HepG2 (cell line): ENCODE measurements at regions not wholly inside any gene's neighbourhood (a gene's known extent, or its start where the extent isn't known, plus 50 kb on each side); places are given as distances from the start of the nearest gene placed in this dataset.

Source experiments
- ATAC-seq: fragments of 200-7000 bp; cut with Tn5 transposase; 3 replicates; pipeline ENCODE4 v1.9.1; 2020; ENCODE audit warnings: mild to moderate bottlenecking, moderate library complexity
- BruUV-seq: library from RNA; stranded (reverse); fragments of 400-500 nt; replicated peaks from 2 replicates; lab custom pipeline; 2021; lab: Mats Ljungman, UMichigan
- CTCF ChIA-PET: fragments of 300-600 bp; formaldehyde crosslinking; extraction: SDS; loops from one replicate; lab custom pipeline; 2021; ENCODE audit warnings: low total read pairs, inconsistent platforms, low intra/inter-chr PET ratio; lab: Yijun Ruan, JAX
- POLR2A ChIA-PET: fragments of 350-600 bp; sonication (Branson Sonifier 250); formaldehyde crosslinking; loops from one replicate; lab custom pipeline; 2020; ENCODE audit warnings: antibody characterized with exemption, inconsistent platforms; lab: Yijun Ruan, JAX
- DNase-seq: peaks from one replicate; pipeline ENCODE4 v3.0.0-alpha.2; 2015; ENCODE audit warnings: low spot score
- FAIRE-seq: peaks from 3 replicates; lab custom pipeline; 2011; peaks lifted over from hg19 to GRCh38; lab: Jason Lieb, UNC
- H2AFZ ChIP-seq: one replicate; pipeline ENCODE4 v1.6.1; 2011; ENCODE audit warnings: low read length, inconsistent platforms
- H3K27ac ChIP-seq: fragments of 300-600 bp; 3 replicates; pipeline ENCODE4 v1.8.0; 2011; ENCODE audit warnings: mixed run types, mild to moderate bottlenecking, mixed read lengths, low read length, inconsistent platforms; ENCODE audit not compliant: insufficient read depth; ENCODE audit errors: extremely low read length
- H3K27me3 ChIP-seq, 2 experiments: fragments of 200-600 bp in 1 of 2; 2 replicates in 1 of 2; 3 replicates in 1 of 2; pipeline versions ENCODE4 v1.6.0 to v1.8.0; 2011; ENCODE audit warnings: low read length in 2 of 2, mild to moderate bottlenecking in 2 of 2, moderate library complexity in 2 of 2, inconsistent platforms in 1 of 2; ENCODE audit not compliant: insufficient read depth in 2 of 2, control insufficient read depth in 1 of 2
- H3K36me3 ChIP-seq, 2 experiments: fragments of 200-600 bp in 1 of 2; replicated peaks in 1 of 2; 2 replicates in 1 of 2; 3 replicates in 1 of 2; pipeline versions ENCODE4 v1.5.1 to v1.8.0; 2011; ENCODE audit warnings: low read length in 2 of 2, inconsistent platforms in 1 of 2; ENCODE audit not compliant: insufficient read depth in 2 of 2, control insufficient read depth in 1 of 2
- H3K4me1 ChIP-seq: 2 replicates; pipeline ENCODE4 v1.5.1; 2012; ENCODE audit warnings: low read length, inconsistent platforms; ENCODE audit not compliant: insufficient read depth
- H3K4me2 ChIP-seq: 2 replicates; pipeline ENCODE4 v1.6.0; 2011; ENCODE audit warnings: low read depth, low read length, inconsistent platforms
- H3K4me3 ChIP-seq, 3 experiments: fragments of 200-600 bp in 1 of 3; sonication (generic), shearing (Covaris generic) in 1 of 3; replicated peaks in 1 of 3; 2 replicates each; pipeline ENCODE4 v1.5.1; 2011 to 2016; ENCODE audit warnings: low read length in 3 of 3, inconsistent platforms in 2 of 3, low read depth in 2 of 3, mild to moderate bottlenecking in 2 of 3, control low read depth in 1 of 3, mixed read lengths in 1 of 3; ENCODE audit not compliant: insufficient read depth in 1 of 3
- H3K79me2 ChIP-seq: one replicate; pipeline ENCODE4 v1.6.1; 2011; ENCODE audit warnings: low read length, inconsistent platforms; ENCODE audit not compliant: insufficient read depth
- H3K9ac ChIP-seq: 2 replicates; pipeline ENCODE4 v1.6.0; 2011; ENCODE audit warnings: mild to moderate bottlenecking, low read depth, low read length, inconsistent platforms; ENCODE audit not compliant: insufficient read depth
- H3K9me3 ChIP-seq: 2 replicates; pipeline ENCODE4 v1.5.1; 2012; ENCODE audit warnings: mild to moderate bottlenecking, low read length
- H4K20me1 ChIP-seq: 2 replicates; pipeline ENCODE4 v1.6.0; 2011; ENCODE audit warnings: inconsistent platforms, mild to moderate bottlenecking, low read length, moderate library complexity; ENCODE audit not compliant: insufficient read depth
- CBFB ChIP-seq: sonication (generic); formaldehyde crosslinking; IDR thresholded peaks from 2 replicates; pipeline ENCODE4 v1.4.0; 2020; ENCODE audit warnings: missing genetic modification reagents
- FLYWCH1 ChIP-seq: sonication (generic); formaldehyde crosslinking; IDR thresholded peaks from 2 replicates; pipeline ENCODE4 v1.8.1; 2023; ENCODE audit warnings: mild to moderate bottlenecking, missing genetic modification reagents
- GATAD1 ChIP-seq: IDR thresholded peaks from 2 replicates; pipeline ENCODE4 v1.6.1; 2016; ENCODE audit warnings: missing genetic modification reagents, missing compliant biosample characterization
- GMEB2 ChIP-seq: IDR thresholded peaks from 2 replicates; pipeline ENCODE4 v1.6.1; 2016; ENCODE audit warnings: missing biosample characterization, missing genetic modification reagents, low read depth
- GTF3A ChIP-seq: sonication (generic); formaldehyde crosslinking; conservative IDR thresholded peaks from 2 replicates; pipeline ENCODE4 v1.4.0; 2020; ENCODE audit warnings: mild to moderate bottlenecking, missing genetic modification reagents
- PAF1 ChIP-seq: IDR thresholded peaks from 2 replicates; pipeline ENCODE4 v1.6.1; 2016; ENCODE audit warnings: missing genetic modification reagents, missing compliant biosample characterization
- SPEN ChIP-seq: sonication (generic); formaldehyde crosslinking; IDR thresholded peaks from 2 replicates; pipeline ENCODE4 v1.5.1; 2020; ENCODE audit warnings: low read depth, mild to moderate bottlenecking, missing genetic modification reagents
- ZNF431 ChIP-seq: sonication (generic); formaldehyde crosslinking; IDR thresholded peaks from 2 replicates; pipeline ENCODE4 v1.9.0; 2022; ENCODE audit warnings: missing genetic modification reagents, low read depth, mild to moderate bottlenecking, borderline replicate concordance
- ZNF503 ChIP-seq: sonication (generic); formaldehyde crosslinking; IDR thresholded peaks from 2 replicates; pipeline ENCODE4 v1.4.0; 2020; ENCODE audit warnings: missing genetic modification reagents
- ZNF564 ChIP-seq: sonication (generic); formaldehyde crosslinking; IDR thresholded peaks from 2 replicates; pipeline ENCODE4 v1.8.1; 2023; ENCODE audit warnings: mild to moderate bottlenecking, missing genetic modification reagents
- ZNF775 ChIP-seq: sonication (generic); formaldehyde crosslinking; IDR thresholded peaks from 2 replicates; pipeline ENCODE4 v1.4.0; 2020; ENCODE audit warnings: missing genetic modification reagents, mild to moderate bottlenecking, moderate library complexity, borderline replicate concordance
- WGBS: methylation state at CpG from one replicate; pipeline ENCODE4 v1.1.6; 2017; ENCODE audit warnings: low lambda C conversion rate; 5-methylcytosine and 5-hydroxymethylcytosine counted together
- in situ Hi-C: cut with HindIII; loops from 2 replicates; pipeline ENCODE4 v1.10.0; 2017; ENCODE audit warnings: low pct_unique_long_range_greater_than_20kb; ENCODE audit not compliant: extremely low pct_ligation_motif_present
- intact Hi-C: fragments of 100-400 bp; cut with micrococcal nuclease; formaldehyde crosslinking; loops from one replicate; pipeline ENCODE4 v1.10.0; 2022; ENCODE audit not compliant: unreplicated experiment
- TF ChIP-seq, protein P1 (sequence below): sonication (generic); formaldehyde crosslinking; IDR thresholded peaks from 2 replicates; pipeline ENCODE4; 2020; ENCODE audit warnings: missing genetic modification reagents, mild to moderate bottlenecking, borderline replicate concordance
- TF ChIP-seq, protein P2 (sequence below), 2 experiments: sonication (generic) in 1 of 2; formaldehyde crosslinking in 1 of 2; IDR thresholded peaks; 2 replicates each; pipeline versions ENCODE4 v1.6.1 to v1.9.0; 2014 to 2022; ENCODE audit warnings: antibody characterized with exemption in 1 of 2, borderline replicate concordance in 1 of 2, inconsistent platforms in 1 of 2, low read depth in 1 of 2, missing genetic modification reagents in 1 of 2

DNA sequence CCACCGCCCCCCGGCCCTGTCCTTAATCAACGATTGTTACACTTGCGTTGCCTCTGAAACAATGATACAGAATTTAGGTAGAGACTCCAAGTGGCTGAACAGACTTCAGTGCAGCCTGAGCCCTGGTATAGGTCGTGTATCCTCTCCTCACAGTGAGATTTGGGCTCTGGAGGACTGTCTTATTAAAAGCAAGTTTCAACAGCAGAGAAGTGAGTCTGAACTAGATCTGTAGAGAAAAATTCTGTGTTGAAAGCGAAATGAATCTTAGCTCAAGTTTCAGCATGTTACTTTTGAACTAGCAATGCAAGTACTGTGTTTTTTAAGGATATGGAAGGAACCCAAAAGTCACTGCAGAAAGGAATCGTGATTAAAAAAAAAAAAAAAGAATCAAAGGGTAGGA is 103.1 kb downstream of the HOXA1 start:
- ATAC-seq = no peak
- H3K4me3 ChIP-seq = no peak overlapping the region
- no TSS peak for BruUV-seq
- 60% methylated on average over 7 of the region's 7 CpGs for WGBS
- POLR2A ChIA-PET = no interaction called here
- H3K4me2 ChIP-seq = no peak overlapping the region
- no peaks in the 10 kb centered on the region for H3K79me2 ChIP-seq
- no peaks in the 10 kb centered on the region for H4K20me1 ChIP-seq
- in situ Hi-C loops (no loop called here), intact Hi-C loops (no loop called here)
- no peaks in the 10 kb centered on the region; a peak in 1 of 5 replicates for H3K27me3 ChIP-seq
- CTCF ChIA-PET = no interaction called here
- H3K9ac ChIP-seq = no peak overlapping the region
- FAIRE-seq = no peak
- no peak for DNase-seq
- H3K4me1 ChIP-seq = peaks cover 1% of the 10 kb centered on the region
- H3K9me3 ChIP-seq = no peaks in the 10 kb centered on the region
- no peaks in the 10 kb centered on the region for H3K36me3 ChIP-seq
- H3K27ac ChIP-seq = no peak overlapping the region
- H2AFZ ChIP-seq = no peak overlapping the region
- TF ChIP-seq GMEB2 (CRISPR knock-in tag) = no peak
- TF ChIP-seq ZNF564 = no peak
- TF ChIP-seq CBFB (CRISPR knock-in tag) = no peak
- no peak for TF ChIP-seq FLYWCH1 (CRISPR knock-in tag)
- TF ChIP-seq PAF1 (CRISPR knock-in tag) = no peak
- no peak for TF ChIP-seq GATAD1 (CRISPR knock-in tag)
- TF ChIP-seq, protein P1, sequence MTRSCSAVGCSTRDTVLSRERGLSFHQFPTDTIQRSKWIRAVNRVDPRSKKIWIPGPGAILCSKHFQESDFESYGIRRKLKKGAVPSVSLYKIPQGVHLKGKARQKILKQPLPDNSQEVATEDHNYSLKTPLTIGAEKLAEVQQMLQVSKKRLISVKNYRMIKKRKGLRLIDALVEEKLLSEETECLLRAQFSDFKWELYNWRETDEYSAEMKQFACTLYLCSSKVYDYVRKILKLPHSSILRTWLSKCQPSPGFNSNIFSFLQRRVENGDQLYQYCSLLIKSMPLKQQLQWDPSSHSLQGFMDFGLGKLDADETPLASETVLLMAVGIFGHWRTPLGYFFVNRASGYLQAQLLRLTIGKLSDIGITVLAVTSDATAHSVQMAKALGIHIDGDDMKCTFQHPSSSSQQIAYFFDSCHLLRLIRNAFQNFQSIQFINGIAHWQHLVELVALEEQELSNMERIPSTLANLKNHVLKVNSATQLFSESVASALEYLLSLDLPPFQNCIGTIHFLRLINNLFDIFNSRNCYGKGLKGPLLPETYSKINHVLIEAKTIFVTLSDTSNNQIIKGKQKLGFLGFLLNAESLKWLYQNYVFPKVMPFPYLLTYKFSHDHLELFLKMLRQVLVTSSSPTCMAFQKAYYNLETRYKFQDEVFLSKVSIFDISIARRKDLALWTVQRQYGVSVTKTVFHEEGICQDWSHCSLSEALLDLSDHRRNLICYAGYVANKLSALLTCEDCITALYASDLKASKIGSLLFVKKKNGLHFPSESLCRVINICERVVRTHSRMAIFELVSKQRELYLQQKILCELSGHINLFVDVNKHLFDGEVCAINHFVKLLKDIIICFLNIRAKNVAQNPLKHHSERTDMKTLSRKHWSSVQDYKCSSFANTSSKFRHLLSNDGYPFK = no peak
- no peak for TF ChIP-seq ZNF775 (CRISPR knock-in tag)
- TF ChIP-seq SPEN (CRISPR knock-in tag) = no peak
- TF ChIP-seq ZNF431 (CRISPR knock-in tag) = no peak
- TF ChIP-seq, protein P2, sequence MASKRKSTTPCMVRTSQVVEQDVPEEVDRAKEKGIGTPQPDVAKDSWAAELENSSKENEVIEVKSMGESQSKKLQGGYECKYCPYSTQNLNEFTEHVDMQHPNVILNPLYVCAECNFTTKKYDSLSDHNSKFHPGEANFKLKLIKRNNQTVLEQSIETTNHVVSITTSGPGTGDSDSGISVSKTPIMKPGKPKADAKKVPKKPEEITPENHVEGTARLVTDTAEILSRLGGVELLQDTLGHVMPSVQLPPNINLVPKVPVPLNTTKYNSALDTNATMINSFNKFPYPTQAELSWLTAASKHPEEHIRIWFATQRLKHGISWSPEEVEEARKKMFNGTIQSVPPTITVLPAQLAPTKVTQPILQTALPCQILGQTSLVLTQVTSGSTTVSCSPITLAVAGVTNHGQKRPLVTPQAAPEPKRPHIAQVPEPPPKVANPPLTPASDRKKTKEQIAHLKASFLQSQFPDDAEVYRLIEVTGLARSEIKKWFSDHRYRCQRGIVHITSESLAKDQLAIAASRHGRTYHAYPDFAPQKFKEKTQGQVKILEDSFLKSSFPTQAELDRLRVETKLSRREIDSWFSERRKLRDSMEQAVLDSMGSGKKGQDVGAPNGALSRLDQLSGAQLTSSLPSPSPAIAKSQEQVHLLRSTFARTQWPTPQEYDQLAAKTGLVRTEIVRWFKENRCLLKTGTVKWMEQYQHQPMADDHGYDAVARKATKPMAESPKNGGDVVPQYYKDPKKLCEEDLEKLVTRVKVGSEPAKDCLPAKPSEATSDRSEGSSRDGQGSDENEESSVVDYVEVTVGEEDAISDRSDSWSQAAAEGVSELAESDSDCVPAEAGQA (IDR thresholded peaks at IDR 0.05; ENCODE audit: low read depth) = no peak
- TF ChIP-seq, protein P2 (CRISPR knock-in tag; IDR thresholded peaks at IDR 0.05; ENCODE audit: borderline replicate concordance) = no peak
- TF ChIP-seq ZNF503 (CRISPR knock-in tag) = no peak
- TF ChIP-seq GTF3A (CRISPR knock-in tag) = no peak
